ENCODE measurements at regions not wholly inside any gene's neighbourhood (a gene's known extent, or its start where the extent isn't known, plus 50 kb on each side); places are given as distances from the start of the nearest gene placed in this dataset.

- peak; percentile 36 for DNase-seq (ENCODE audit: low read depth)
- TF ChIP-seq CTCF (IDR thresholded peaks at IDR 0.05; ENCODE audit: insufficient read depth, low read depth, low read length, missing control alignments) = no peak
- no peak overlapping the region for H3K4me3 ChIP-seq (ENCODE audit: low read length)
These were observed 133.8 kb upstream of the AKR1E2 start for GRCh38 chr10:4692206-4692605.

- H3K4me3 ChIP-seq (ENCODE audit: low read length) = no peak overlapping the region
- DNase-seq (ENCODE audit: low read depth) = peak; percentile 81
- no peak for TF ChIP-seq CTCF (IDR thresholded peaks at IDR 0.05; ENCODE audit: insufficient read depth, low read depth, low read length, missing control alignments)
These were observed 134.2 kb upstream of the AKR1E2 start for GRCh38 chr10:4691776-4692175.

DNA sequence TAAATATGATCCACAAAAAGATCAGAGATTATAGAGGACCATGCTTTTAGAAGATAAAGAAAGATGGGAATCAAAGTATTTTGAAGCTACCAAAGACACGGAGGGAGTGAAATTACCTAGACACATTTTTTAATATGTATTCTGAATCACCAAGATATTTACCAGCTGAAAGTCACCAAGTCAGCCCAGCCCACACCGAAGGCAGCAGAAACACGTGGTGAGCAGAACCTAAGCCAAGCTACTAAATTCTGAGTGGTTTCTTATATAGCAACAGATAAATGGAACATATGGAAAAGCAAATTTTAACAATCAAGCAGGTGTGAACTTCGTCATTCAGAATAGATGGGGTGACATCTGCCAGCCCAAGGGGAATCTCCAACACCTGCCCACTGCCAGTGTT is 134.7 kb upstream of the AKR1E2 start:
- no peak overlapping the region for H3K4me3 ChIP-seq (ENCODE audit: low read length)
- TF ChIP-seq CTCF (IDR thresholded peaks at IDR 0.05; ENCODE audit: insufficient read depth, low read depth, low read length, missing control alignments) = no peak

DNA sequence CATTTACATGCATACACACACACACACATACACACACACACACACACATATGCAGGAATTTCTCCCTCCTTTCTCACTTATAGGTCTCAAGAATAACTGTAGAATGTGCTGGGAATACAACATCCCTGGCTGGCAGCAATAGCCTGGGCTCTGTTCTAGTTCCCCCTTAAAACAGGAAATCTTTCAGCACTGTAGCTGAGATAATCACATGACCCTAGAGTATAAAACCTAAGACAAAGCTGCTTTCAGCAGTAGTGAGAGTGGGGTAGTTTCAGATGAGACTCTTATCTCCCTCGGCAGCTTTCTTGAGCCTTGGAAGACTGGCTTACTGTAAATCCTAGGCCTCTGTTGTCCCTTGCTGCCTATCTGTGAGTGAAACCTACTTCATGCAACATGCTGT is 137.4 kb upstream of the AKR1E2 start:
- no peak overlapping the region for H3K4me3 ChIP-seq (ENCODE audit: low read length)
- no peak for DNase-seq (ENCODE audit: low read depth)
- TF ChIP-seq CTCF (IDR thresholded peaks at IDR 0.05; ENCODE audit: insufficient read depth, low read depth, low read length, missing control alignments) = no peak

More for the DNA sequence above, 134.7 kb upstream of the AKR1E2 start:
- DNase-seq (ENCODE audit: low read depth) = peak; percentile 54

DNA sequence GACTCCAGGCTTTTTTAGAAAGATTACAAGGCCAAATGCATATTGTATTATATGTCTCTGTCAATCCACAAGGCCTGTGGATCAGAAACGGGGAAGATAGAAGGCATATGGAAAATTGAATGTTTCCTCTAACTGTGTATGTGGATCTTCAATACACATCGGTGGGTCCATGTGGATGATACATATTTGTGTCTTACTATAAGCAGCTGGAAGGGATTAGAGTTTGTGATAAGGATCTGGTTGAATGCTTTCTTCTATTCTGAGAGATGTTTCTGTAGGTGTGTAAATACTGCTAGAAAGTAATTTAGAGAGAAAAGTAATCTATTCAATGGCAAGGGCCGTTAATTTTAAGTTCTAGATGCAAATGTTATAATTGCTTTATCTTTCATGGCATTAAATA is 137.8 kb upstream of the AKR1E2 start:
- H3K4me3 ChIP-seq (ENCODE audit: low read length) = no peak overlapping the region
- no peak for TF ChIP-seq CTCF (IDR thresholded peaks at IDR 0.05; ENCODE audit: insufficient read depth, low read depth, low read length, missing control alignments)
- no peak for DNase-seq (ENCODE audit: low read depth)

DNA sequence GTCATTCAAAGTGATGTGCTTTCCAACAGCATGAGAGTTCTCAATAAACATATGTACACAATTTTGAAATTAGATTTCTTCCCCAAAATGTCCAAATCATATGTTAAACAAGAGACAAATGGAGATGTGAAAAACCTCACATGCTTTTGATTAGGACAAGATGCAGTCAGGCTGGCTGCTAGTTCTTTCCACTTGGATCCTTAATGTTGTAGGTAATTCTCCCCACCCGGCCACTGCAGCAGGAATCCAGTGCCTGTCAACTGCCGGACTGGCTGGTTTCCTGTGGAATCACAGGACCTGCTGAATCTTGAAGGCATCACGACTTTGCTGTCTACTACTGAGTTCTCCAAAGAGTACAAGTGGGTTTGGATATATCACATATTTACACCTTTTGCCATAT is 138.6 kb upstream of the AKR1E2 start:
- H3K4me3 ChIP-seq (ENCODE audit: low read length) = no peak overlapping the region
- peak; percentile 52 for DNase-seq (ENCODE audit: low read depth)
- TF ChIP-seq CTCF (IDR thresholded peaks at IDR 0.05; ENCODE audit: insufficient read depth, low read depth, low read length, missing control alignments) = no peak

- peak; percentile 98 for DNase-seq (ENCODE audit: low read depth)
- no peak overlapping the region for H3K4me3 ChIP-seq (ENCODE audit: low read length)
- TF ChIP-seq CTCF (IDR thresholded peaks at IDR 0.05; ENCODE audit: insufficient read depth, low read depth, low read length, missing control alignments) = no peak
These were observed 139.4 kb upstream of the AKR1E2 start for GRCh38 chr10:4686644-4686996.
